Panc1 (cell line): ENCODE measurements at regions not wholly inside any gene's neighbourhood (a gene's known extent, or its start where the extent isn't known, plus 50 kb on each side); places are given as distances from the start of the nearest gene placed in this dataset.

Source experiments
- ATAC-seq: fragments of 200-7000 bp; cut with Tn5 transposase; 2 replicates; pipeline ENCODE4 v1.9.1; 2020; ENCODE audit warnings: mild to moderate bottlenecking, moderate library complexity
- BruUV-seq: library from RNA; stranded (reverse); fragments of 400-500 nt; replicated peaks from 2 replicates; lab custom pipeline; 2021; lab: Mats Ljungman, UMichigan
- CTCF ChIA-PET: fragments of 300-600 bp; sonication (Branson Sonifier 250); formaldehyde crosslinking; loops from one replicate; lab custom pipeline; 2022; ENCODE audit warnings: antibody characterized with exemption; lab: Charles Lee
- POLR2A ChIA-PET: fragments of 300-600 bp; sonication (Branson Sonifier 250); formaldehyde crosslinking; loops from one replicate; lab custom pipeline; 2022; ENCODE audit warnings: antibody characterized with exemption; lab: Charles Lee
- DNase-seq: peaks from one replicate; pipeline ENCODE4 v3.0.0-alpha.2; 2010; ENCODE audit warnings: low read depth, low spot score
- H3K27ac ChIP-seq: 2 replicates; pipeline ENCODE4 v1.5.1; 2011; ENCODE audit warnings: mild to moderate bottlenecking, low read length, inconsistent platforms
- H3K27me3 ChIP-seq: fragments of 200-500 bp; sonication (Bioruptor generic); 2 replicates; pipeline ENCODE4 v1.6.0; 2014; ENCODE audit warnings: low read length, inconsistent platforms; ENCODE audit not compliant: control insufficient read depth, insufficient read depth
- H3K36me3 ChIP-seq: fragments of 200-500 bp; sonication (Bioruptor generic); 2 replicates; pipeline ENCODE4 v1.5.1; 2014; ENCODE audit warnings: inconsistent platforms, mild to moderate bottlenecking, low read length, moderate library complexity; ENCODE audit not compliant: control insufficient read depth, insufficient read depth
- H3K4me1 ChIP-seq: 2 replicates; pipeline ENCODE4 v1.5.1; 2011; ENCODE audit warnings: inconsistent platforms, mild to moderate bottlenecking, low read length, moderate library complexity; ENCODE audit not compliant: control insufficient read depth, insufficient read depth
- H3K4me3 ChIP-seq, 2 experiments: 2 replicates each; pipeline ENCODE4 v1.5.1; 2011 to 2012; ENCODE audit warnings: low read depth in 2 of 2, low read length in 2 of 2, mild to moderate bottlenecking in 2 of 2, inconsistent platforms in 1 of 2, moderate library complexity in 1 of 2
- H3K9me3 ChIP-seq: fragments of 200-500 bp; sonication (Bioruptor generic); 2 replicates; pipeline ENCODE4 v1.5.1; 2014; ENCODE audit warnings: low read depth, mild to moderate bottlenecking, inconsistent platforms, low read length, moderate library complexity; ENCODE audit not compliant: control insufficient read depth, insufficient read depth
- POLR2AphosphoS5 ChIP-seq: IDR thresholded peaks from 2 replicates; pipeline ENCODE4 v1.6.1; 2012; ENCODE audit warnings: mild to moderate bottlenecking, low read depth, low read length, moderate library complexity
- SIN3A ChIP-seq: IDR thresholded peaks from 2 replicates; pipeline ENCODE4 v1.6.1; 2012; ENCODE audit warnings: low read depth, mild to moderate bottlenecking, low read length, moderate library complexity, borderline replicate concordance; ENCODE audit not compliant: insufficient read depth
- TCF7L2 ChIP-seq: IDR thresholded peaks from 2 replicates; pipeline ENCODE4 v1.6.1; 2011; ENCODE audit warnings: mild to moderate bottlenecking, low read depth, low read length, inconsistent platforms
- in situ Hi-C: cut with HindIII; loops from 2 replicates; pipeline ENCODE4 v1.10.0; 2016; ENCODE audit warnings: low sequenced_read_pairs, low pct_unique_long_range_greater_than_20kb
- intact Hi-C: fragments of 100-400 bp; cut with micrococcal nuclease; formaldehyde crosslinking; loops from one replicate; pipeline ENCODE4 v1.10.0; 2022; ENCODE audit not compliant: unreplicated experiment
- TF ChIP-seq, protein P1 (sequence below): fragments of 450-650 bp; IDR thresholded peaks from 2 replicates; pipeline ENCODE4 v1.5.1; 2017; ENCODE audit warnings: mild to moderate bottlenecking
- TF ChIP-seq, protein P2 (sequence below), 2 experiments: IDR thresholded peaks; 2 replicates each; pipeline ENCODE4 v1.6.1; 2011 to 2012; ENCODE audit warnings: low read depth in 2 of 2, control low read depth in 1 of 2, low read length in 1 of 2, mild to moderate bottlenecking in 1 of 2, moderate library complexity in 1 of 2; ENCODE audit not compliant: insufficient read depth in 1 of 2

DNA sequence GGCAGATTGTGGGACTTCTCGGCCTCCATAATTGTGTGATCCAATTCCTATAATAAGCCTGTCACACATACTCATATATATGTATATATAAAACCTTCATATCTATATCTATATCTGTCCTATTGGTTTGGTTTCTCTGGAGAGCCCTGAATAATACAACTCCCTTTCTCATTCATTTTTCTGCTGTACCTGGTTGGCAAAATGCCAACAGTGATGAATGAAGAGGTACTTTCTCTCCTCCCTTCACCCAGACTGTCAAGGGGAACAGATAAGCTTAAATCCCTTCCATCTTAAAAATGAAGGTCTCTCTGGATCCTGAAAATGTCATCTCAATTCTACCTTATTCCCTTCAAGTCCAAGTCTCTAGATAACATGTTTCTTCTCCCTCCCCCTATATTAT lies 60.3 kb upstream of the FOXP2 start:
- ATAC-seq = no peak
- in situ Hi-C loops = no loop called here
- H3K4me3 ChIP-seq = no peak overlapping the region
- intact Hi-C loops = no loop called here
- BruUV-seq = no TSS peak
- CTCF ChIA-PET = no interaction called here
- no peaks in the 10 kb centered on the region for H3K4me1 ChIP-seq
- H3K36me3 ChIP-seq = no peaks in the 10 kb centered on the region
- no peaks in the 10 kb centered on the region for H3K9me3 ChIP-seq
- POLR2A ChIA-PET = no interaction called here
- no peaks in the 10 kb centered on the region for H3K27me3 ChIP-seq
- DNase-seq = no peak
- H3K27ac ChIP-seq = no peak overlapping the region
- TF ChIP-seq, protein P1, sequence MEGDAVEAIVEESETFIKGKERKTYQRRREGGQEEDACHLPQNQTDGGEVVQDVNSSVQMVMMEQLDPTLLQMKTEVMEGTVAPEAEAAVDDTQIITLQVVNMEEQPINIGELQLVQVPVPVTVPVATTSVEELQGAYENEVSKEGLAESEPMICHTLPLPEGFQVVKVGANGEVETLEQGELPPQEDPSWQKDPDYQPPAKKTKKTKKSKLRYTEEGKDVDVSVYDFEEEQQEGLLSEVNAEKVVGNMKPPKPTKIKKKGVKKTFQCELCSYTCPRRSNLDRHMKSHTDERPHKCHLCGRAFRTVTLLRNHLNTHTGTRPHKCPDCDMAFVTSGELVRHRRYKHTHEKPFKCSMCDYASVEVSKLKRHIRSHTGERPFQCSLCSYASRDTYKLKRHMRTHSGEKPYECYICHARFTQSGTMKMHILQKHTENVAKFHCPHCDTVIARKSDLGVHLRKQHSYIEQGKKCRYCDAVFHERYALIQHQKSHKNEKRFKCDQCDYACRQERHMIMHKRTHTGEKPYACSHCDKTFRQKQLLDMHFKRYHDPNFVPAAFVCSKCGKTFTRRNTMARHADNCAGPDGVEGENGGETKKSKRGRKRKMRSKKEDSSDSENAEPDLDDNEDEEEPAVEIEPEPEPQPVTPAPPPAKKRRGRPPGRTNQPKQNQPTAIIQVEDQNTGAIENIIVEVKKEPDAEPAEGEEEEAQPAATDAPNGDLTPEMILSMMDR = no peak
- TF ChIP-seq TCF7L2 (no peak), SIN3A (no peak)

DNA sequence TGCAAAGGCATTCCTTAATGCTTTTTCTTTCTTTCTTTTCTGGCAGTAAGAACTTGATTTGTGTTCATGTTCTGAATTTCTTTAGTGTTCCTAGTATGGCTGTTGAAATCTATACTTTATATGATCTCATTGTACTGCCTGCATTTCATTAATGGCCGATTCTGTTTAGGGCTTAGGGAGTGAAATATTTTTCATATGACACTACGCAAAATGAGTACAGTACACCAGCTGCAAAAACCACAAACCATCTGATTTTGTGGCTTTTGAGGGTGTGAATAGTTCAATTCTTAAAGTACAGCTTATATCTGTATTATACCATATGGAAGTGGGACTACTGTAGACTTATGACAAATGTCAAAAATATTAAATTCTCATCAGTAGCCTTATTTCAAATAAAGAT lies 69.1 kb upstream of the FOXP2 start:
- TF ChIP-seq SIN3A = no peak
- no peak for TF ChIP-seq POLR2AphosphoS5
- TF ChIP-seq, protein P1 = no peak
- no peak for TF ChIP-seq TCF7L2
- no TSS peak for BruUV-seq
- POLR2A ChIA-PET = no interaction called here
- Histone ChIP-seq H3K4me3 (no peak overlapping the region), H3K36me3 (no peaks in the 10 kb centered on the region), H3K4me1 (no peaks in the 10 kb centered on the region), H3K27ac (no peak overlapping the region), H3K9me3 (no peaks in the 10 kb centered on the region), H3K27me3 (no peaks in the 10 kb centered on the region)
- intact Hi-C loops = no loop called here
- CTCF ChIA-PET = no interaction called here
- no peak for DNase-seq
- in situ Hi-C loops = no loop called here
- ATAC-seq = no peak

DNA sequence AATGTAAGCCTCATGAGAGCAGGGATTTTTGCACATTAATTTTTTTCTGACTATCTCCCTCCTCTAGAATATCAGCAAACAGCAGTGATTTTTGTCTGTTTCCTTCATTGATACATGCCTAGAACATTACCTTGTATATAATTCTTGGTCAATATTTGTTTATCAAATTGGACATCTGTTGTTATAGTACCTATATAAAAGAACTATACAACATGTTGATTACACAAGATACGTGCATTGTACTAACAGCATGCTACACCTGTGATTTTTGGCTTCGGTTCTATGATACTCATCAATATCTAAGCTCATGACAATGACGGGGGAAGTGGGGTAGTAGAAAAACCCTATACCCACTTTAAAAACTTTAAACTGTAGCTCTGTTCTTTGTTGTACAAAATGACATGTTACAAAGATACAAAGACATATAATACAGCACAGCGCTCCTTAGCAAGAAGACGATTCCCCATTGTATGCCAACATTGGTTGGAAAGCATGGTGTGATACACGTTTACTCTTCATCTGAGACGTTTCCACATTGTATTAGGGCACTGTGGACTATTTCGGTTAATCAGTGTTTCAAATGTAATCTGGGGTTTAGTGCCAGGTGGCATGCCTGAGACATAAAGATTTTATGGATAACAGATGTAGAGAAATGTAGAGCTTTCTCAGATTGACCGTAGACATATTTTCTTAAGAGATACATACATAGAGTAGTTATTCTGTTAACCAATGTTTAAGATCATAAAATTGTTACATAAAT lies 70.5 kb upstream of the FOXP2 start:
- Histone ChIP-seq H3K27me3 (no peaks in the 10 kb centered on the region), H3K4me1 (no peaks in the 10 kb centered on the region), H3K27ac (no peak overlapping the region), H3K36me3 (no peaks in the 10 kb centered on the region), H3K9me3 (no peaks in the 10 kb centered on the region), H3K4me3 (no peak overlapping the region)
- DNase-seq = no peak
- intact Hi-C loops (no loop called here), in situ Hi-C loops (no loop called here)
- ChIA-PET CTCF (no interaction called here), POLR2A (no interaction called here)
- ATAC-seq = no peak
- TF ChIP-seq, protein P2, sequence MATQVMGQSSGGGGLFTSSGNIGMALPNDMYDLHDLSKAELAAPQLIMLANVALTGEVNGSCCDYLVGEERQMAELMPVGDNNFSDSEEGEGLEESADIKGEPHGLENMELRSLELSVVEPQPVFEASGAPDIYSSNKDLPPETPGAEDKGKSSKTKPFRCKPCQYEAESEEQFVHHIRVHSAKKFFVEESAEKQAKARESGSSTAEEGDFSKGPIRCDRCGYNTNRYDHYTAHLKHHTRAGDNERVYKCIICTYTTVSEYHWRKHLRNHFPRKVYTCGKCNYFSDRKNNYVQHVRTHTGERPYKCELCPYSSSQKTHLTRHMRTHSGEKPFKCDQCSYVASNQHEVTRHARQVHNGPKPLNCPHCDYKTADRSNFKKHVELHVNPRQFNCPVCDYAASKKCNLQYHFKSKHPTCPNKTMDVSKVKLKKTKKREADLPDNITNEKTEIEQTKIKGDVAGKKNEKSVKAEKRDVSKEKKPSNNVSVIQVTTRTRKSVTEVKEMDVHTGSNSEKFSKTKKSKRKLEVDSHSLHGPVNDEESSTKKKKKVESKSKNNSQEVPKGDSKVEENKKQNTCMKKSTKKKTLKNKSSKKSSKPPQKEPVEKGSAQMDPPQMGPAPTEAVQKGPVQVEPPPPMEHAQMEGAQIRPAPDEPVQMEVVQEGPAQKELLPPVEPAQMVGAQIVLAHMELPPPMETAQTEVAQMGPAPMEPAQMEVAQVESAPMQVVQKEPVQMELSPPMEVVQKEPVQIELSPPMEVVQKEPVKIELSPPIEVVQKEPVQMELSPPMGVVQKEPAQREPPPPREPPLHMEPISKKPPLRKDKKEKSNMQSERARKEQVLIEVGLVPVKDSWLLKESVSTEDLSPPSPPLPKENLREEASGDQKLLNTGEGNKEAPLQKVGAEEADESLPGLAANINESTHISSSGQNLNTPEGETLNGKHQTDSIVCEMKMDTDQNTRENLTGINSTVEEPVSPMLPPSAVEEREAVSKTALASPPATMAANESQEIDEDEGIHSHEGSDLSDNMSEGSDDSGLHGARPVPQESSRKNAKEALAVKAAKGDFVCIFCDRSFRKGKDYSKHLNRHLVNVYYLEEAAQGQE (IDR thresholded peaks at IDR 0.05; ENCODE audit: insufficient read depth in 1 of 2, low read depth in 2 of 2, low read length in 1 of 2) = no peak
- TF ChIP-seq POLR2AphosphoS5 = no peak
- no peak for TF ChIP-seq SIN3A
- TF ChIP-seq, protein P1 = no peak
- TF ChIP-seq TCF7L2 = no peak
- no TSS peak for BruUV-seq
